GM18508 (cell line): ENCODE measurements at regions not wholly inside any gene's neighbourhood (a gene's known extent, or its start where the extent isn't known, plus 50 kb on each side); places are given as distances from the start of the nearest gene placed in this dataset.
"Not testable (repeated sequence)": the region's sequence is repeated elsewhere in the genome, so short reads cannot be mapped to it uniquely, and the experiment has no call there.

ENCODE experiments used
- ATAC-seq: cut with Tn5 transposase; IDR thresholded peaks from one replicate; pipeline ENCODE4 v1.9.1; 2021; ENCODE audit warnings: moderate number of reproducible peaks; ENCODE audit not compliant: insufficient read depth, unreplicated experiment

DNA sequence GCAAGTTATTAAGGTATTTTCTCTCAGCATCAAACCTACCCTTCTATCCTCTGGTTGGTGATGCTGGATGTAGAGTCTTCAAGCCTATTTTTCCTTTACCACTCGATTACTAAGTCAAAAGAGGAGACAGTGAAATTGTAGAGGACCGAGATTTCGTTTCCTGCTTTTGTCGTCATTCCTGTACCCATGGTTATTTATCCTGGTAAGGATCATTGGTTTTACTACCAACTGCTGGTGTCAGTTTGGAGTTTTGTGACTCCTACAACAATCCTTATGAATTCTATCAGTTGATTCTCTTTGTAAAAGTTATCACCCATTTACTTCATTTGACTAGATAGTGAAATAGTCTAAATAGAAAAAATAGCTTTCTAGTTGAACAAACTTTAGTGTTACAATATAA lies 2028.2 kb upstream of the ACO1 start:
- no peak for ATAC-seq

GRCh38 chr9:30362373-30362772 lies 2022.1 kb upstream of the ACO1 start:
- no peak for ATAC-seq

- not testable (repeated sequence) for ATAC-seq
These were observed 2018.3 kb upstream of the ACO1 start for GRCh38 chr9:30366140-30366539.

DNA sequence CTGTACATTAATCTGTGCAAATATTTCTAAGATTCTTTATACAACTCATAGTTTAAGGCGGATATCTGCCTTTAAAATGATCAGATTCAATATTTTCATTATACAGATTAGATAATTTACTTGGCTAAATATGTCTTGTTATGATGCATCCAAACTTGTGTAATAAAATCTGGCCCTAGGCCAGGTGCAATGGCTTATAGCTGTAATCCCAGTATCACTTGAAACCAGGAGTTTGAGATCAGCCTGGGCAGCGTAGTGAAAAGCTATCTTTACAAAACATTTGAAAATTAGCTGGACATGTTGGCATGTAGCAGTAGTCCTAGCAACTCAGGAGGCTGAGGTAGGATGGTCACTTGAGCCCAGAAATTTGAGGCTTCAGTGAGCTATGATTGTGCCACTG lies 2002.2 kb upstream of the ACO1 start:
- no peak for ATAC-seq

- no peak for ATAC-seq
These were observed 1974.2 kb upstream of the ACO1 start for GRCh38 chr9:30410273-30410672.

- ATAC-seq: no peak
These were observed 1972.9 kb upstream of the ACO1 start for GRCh38 chr9:30411571-30411970.

- ATAC-seq: no peak
These were observed 1925.3 kb upstream of the ACO1 start for GRCh38 chr9:30459156-30459555.

- ATAC-seq: no peak
These were observed 1907.6 kb upstream of the ACO1 start for GRCh38 chr9:30476826-30477225.

- no peak for ATAC-seq
These were observed 1905.8 kb upstream of the ACO1 start for GRCh38 chr9:30478684-30479083.

- no peak for ATAC-seq
These were observed 1901.9 kb upstream of the ACO1 start for GRCh38 chr9:30482499-30482898.

GRCh38 chr9:30484690-30485089 lies 1899.8 kb upstream of the ACO1 start:
- no peak for ATAC-seq

DNA sequence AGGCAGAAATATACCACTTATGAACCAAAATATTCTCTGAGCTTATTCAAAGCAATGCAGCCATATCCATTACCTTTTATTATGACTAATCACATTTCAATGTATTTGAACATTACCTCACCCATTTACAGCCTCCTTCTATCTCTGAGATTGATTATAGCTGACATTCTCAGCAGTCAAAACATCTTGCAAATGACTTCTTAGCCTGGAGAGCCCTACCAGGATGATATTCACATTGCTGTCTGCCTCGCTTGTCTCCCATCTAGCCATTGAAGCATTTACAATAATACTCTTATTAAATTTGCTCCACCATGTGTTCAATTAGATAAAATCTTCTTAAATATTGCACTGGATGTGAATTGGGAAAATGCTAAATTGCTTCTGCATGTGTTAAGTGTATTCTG lies 1879.9 kb upstream of the ACO1 start:
- no peak for ATAC-seq

GRCh38 chr9:30505311-30505710 lies 1879.1 kb upstream of the ACO1 start:
- no peak for ATAC-seq

GRCh38 chr9:30506749-30507148 lies 1877.7 kb upstream of the ACO1 start:
- no peak for ATAC-seq

DNA sequence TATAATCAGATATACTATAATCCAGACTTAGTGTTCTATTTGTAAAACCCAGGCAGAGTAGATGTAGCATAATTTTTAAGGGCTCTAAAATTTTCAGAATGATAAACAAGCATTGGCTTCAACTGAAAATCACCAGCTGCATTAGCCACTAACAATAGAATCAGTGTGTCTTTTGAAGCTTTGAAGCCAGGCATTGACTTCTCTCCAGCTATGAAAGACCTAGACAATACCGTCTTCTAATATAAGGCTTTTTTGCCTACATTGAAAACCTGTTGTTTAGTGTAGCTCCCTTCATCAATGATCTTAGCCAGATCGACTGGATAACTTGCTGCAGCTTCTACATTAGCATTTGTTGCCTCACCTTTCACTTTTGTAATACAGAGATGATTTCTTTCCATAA lies 1877.3 kb upstream of the ACO1 start:
- no peak for ATAC-seq

GRCh38 chr9:30511666-30512065 lies 1872.8 kb upstream of the ACO1 start:
- ATAC-seq: no peak

- no peak for ATAC-seq
These were observed 1865.3 kb upstream of the ACO1 start for GRCh38 chr9:30519166-30519565.

GRCh38 chr9:30519756-30520155 lies 1864.7 kb upstream of the ACO1 start:
- ATAC-seq: no peak

GRCh38 chr9:30522061-30522460 lies 1862.4 kb upstream of the ACO1 start:
- no peak for ATAC-seq

- no peak for ATAC-seq
These were observed 1862.0 kb upstream of the ACO1 start for GRCh38 chr9:30522486-30522885.

DNA sequence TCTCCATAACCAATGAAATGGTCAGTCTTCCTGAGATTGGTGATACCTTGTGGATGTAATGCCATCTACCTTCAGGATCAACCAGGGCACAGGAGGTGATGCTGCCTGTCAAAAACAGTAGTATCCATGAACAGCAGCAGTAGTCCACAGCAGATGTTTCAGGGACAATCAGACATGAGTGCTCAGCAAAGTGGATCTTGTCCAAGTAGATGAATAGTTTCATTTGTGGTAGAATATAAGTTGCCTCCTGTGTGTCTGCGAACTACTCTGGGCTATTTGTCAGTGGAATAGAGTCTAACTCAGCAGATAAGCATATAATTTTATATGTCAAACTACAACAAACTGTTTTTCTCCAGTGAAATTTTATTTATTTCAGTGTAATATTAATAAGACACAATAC lies 1860.1 kb upstream of the ACO1 start:
- ATAC-seq: no peak

DNA sequence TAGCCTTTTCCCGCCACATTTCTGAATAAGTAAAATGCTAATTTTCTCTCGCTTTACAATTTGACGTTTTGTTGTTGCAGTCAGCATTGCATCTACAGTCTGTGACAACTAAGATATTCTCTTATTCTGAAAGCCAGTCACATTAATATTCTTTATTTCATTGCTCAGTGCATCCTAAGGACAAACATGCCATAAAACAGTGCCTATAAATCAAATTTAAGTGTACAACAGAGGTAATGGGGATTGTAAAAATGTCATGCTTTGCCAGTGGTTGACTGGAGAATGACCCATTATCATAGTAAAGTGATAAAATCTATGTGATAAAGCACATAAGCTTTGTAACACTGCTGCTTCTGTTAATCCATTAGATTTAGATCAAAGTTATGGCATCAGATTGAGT lies 1850.0 kb upstream of the ACO1 start:
- ATAC-seq: no peak

DNA sequence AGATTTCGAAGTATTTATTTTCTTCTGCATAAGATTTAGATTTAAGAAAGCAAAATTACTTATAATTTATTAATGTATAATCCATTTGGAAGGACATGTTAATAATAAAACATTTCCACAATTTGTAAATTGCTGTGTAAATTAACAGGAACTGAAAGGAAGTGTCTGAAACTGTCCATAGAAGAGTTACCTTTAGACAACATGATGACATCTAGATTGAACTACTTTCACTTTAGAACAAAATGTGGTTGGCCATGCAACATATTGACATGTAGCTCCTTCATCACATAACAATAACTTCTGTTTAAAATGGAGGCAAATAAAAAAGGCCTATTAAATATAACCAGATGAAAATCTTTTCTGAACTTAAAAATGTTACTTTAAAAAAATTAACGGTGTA lies 1849.5 kb upstream of the ACO1 start:
- no peak for ATAC-seq
